ENCODE measurements at regions not wholly inside any gene's neighbourhood (a gene's known extent, or its start where the extent isn't known, plus 50 kb on each side); places are given as distances from the start of the nearest gene placed in this dataset.

DNA sequence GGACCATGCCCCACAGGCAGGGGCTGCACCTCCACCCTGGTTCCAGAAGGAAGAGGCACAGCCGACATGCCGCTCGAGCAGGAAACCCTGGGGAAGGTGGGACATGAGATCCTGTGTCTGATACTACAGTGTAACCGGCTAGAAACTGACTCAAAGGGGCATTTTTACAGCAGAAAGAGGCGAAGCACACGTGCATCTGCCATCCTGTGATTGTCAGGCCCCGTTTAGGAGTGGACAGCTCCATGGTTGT is 62.7 kb downstream of the SIK1 start:
- DNase-seq (ENCODE audit: insufficient read length): no peak
- FAIRE-seq: no peak
- TF ChIP-seq POLR2A (IDR thresholded peaks at IDR 0.05; ENCODE audit: low read depth, low read length) (no peak), POLR2AphosphoS5 (IDR thresholded peaks at IDR 0.05; ENCODE audit: low read depth, low read length) (no peak), TAF1 (IDR thresholded peaks at IDR 0.05; ENCODE audit: borderline replicate concordance, low read depth, low read length) (no peak)

DNA sequence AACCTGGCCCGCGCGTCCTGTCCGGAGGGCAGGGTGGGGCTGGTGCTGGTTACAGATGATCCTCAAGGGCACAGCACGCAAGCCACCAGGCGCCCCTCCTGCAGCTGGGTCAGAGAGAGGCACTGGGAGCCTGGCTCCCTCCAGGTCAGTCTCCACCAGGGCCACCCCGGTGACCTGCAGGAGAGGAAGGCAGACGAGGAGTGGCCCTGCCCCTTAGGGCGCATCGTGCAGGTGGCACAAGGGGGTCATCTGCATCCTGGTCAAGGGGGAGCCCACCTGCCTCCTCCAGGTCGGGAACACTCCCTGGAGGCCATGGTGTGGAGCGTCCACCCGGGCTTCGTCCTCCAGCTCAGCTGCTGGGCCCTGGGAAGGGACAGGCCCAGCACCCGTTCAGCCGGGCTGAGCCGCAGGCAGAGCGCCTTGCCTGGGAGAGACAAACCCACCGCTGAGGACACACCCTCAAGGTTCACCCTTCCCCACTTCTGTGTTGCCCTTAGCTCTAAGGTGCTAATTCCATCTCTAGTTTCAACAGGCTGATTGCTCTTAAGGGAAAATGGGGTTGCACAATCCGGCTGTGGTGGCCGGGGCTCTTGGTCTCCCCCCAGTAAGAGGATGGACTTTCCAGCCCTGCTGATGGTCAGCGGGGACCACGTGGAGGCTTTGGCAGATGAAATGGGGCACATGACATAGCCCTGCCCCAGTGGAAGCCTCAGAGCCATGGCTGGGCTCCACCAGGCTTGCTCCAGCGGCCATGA is 63.2 kb downstream of the SIK1 start:
- DNase-seq (ENCODE audit: insufficient read length) (no peak), FAIRE-seq (no peak)
- TF ChIP-seq POLR2AphosphoS5 (IDR thresholded peaks at IDR 0.05; ENCODE audit: low read depth, low read length): no peak
- TF ChIP-seq POLR2A (IDR thresholded peaks at IDR 0.05; ENCODE audit: low read depth, low read length): no peak
- no peak for TF ChIP-seq TAF1 (IDR thresholded peaks at IDR 0.05; ENCODE audit: borderline replicate concordance, low read depth, low read length)

DNA sequence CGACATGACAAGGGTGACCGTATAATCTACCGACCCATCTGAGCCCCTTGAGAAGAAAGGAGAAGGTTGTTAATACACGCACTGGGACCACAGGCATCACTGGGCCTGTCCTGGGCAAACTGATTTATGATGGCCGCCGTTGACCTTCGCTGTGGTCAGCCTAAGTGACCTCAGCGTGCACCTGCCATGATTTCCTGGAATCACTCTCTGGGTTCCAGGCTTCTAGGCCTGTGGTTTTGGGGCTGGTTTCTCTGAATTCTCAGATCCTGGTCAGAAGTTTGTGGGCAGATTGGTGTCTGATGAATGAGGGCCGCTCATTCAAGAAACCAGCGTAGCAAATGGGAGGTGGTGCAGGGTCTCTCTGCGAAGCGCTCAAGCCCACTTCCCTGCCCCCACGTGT is 64.0 kb downstream of the SIK1 start:
- TF ChIP-seq POLR2A (IDR thresholded peaks at IDR 0.05; ENCODE audit: low read depth, low read length): no peak
- no peak for TF ChIP-seq POLR2AphosphoS5 (IDR thresholded peaks at IDR 0.05; ENCODE audit: low read depth, low read length)
- TF ChIP-seq TAF1 (IDR thresholded peaks at IDR 0.05; ENCODE audit: borderline replicate concordance, low read depth, low read length): no peak
- no peak for FAIRE-seq
- no peak for DNase-seq (ENCODE audit: insufficient read length)

DNA sequence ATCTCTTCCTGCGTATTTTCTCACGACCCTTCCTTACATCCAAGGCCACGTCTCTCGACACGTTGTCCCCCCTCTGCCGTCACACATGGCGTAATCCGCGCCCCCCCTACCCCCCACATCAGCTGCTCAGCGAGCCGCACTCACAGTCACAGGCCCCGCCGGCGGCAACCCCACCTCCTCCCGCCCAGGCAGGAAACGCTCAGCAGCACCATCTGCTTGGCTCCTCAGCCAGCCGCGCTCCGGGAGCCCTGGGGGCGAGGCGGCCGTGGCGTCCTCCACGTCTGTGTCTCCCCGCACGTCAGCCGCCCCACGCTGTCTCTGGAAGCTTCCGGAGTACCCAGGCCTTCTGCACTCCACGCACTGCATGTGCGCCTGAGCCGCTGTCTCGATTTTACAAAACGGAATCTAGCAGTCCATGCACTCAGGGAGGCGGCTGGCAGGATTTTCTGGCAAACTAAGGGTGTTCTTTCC is 64.6 kb downstream of the SIK1 start:
- DNase-seq (ENCODE audit: insufficient read length): peak; percentile 81
- no peak for FAIRE-seq
- no peak; the same call in 1 of the 2 replicates for TF ChIP-seq TAF1 (IDR thresholded peaks at IDR 0.05; ENCODE audit: borderline replicate concordance, low read depth, low read length)
- TF ChIP-seq POLR2AphosphoS5 (IDR thresholded peaks at IDR 0.05; ENCODE audit: low read depth, low read length): no peak
- no peak; the same call in 1 of the 2 replicates for TF ChIP-seq POLR2A (IDR thresholded peaks at IDR 0.05; ENCODE audit: low read depth, low read length)

DNA sequence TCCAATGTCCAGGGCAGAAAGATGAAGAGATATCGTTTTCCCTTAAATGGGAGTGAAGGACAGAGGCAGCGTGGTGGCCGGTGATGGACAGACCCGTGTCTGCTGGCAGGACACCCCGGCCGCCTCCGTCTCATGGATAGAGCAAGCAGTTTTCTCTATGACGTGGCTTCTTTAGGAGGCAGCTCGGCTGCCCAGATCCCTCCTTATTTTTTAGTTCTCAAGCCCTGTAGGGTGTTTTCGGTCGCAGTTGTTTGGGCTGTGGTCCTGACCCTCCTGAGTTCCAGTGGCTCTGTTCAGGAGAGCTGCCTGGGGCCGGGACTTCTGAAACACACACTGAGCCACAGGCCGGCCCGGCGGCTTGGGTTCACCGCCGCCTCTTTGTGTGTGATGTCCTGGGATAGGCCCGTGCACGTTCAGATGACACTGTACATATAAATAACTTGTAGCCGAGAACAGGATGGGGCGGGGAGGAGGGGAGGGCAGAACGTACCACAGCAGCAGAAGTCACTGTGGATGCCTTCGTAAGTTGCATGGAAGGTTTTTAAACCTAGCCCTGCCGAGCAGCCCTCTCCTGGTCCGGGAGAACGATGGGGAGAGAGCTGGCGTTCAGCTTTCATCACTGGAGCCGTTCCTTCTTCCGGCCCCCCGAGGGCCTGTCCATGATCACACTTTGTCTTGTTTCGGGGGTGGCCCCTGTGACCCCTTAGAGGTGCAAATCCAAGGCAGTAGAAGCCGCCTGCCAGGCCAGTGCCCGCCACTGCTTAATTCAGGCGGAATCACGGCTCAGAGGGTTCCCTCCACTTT is 65.2 kb downstream of the SIK1 start:
- FAIRE-seq (peak; percentile 74), DNase-seq (ENCODE audit: insufficient read length) (no peak)
- no peak; the same call in 1 of the 2 replicates for TF ChIP-seq POLR2AphosphoS5 (IDR thresholded peaks at IDR 0.05; ENCODE audit: low read depth, low read length)
- TF ChIP-seq TAF1 (IDR thresholded peaks at IDR 0.05; ENCODE audit: borderline replicate concordance, low read depth, low read length): no peak
- TF ChIP-seq POLR2A (IDR thresholded peaks at IDR 0.05; ENCODE audit: low read depth, low read length): peak; percentile 44; the same call in 1 of the 2 replicates

DNA sequence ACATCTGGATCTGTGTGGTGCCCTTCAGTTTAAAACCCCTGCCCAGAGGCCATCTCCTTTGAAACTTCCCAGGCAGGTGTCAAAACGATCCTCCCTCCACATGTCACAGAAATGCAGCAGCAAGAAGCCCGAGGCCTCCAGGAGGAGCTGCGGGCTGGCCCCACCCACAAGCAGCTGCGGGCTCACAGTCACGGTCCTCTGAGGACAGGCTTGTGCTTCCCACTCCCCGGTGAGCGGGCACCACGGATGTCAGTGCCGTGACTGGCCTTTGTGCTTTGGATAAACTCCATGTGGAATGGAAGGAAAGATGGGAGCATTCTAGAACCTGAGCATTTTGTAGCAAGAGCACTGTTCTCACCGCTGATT is 65.8 kb downstream of the SIK1 start:
- DNase-seq (ENCODE audit: insufficient read length): no peak
- no peak for FAIRE-seq
- TF ChIP-seq POLR2A (IDR thresholded peaks at IDR 0.05; ENCODE audit: low read depth, low read length): no peak
- TF ChIP-seq POLR2AphosphoS5 (IDR thresholded peaks at IDR 0.05; ENCODE audit: low read depth, low read length): no peak
- TF ChIP-seq TAF1 (IDR thresholded peaks at IDR 0.05; ENCODE audit: borderline replicate concordance, low read depth, low read length): no peak

DNA sequence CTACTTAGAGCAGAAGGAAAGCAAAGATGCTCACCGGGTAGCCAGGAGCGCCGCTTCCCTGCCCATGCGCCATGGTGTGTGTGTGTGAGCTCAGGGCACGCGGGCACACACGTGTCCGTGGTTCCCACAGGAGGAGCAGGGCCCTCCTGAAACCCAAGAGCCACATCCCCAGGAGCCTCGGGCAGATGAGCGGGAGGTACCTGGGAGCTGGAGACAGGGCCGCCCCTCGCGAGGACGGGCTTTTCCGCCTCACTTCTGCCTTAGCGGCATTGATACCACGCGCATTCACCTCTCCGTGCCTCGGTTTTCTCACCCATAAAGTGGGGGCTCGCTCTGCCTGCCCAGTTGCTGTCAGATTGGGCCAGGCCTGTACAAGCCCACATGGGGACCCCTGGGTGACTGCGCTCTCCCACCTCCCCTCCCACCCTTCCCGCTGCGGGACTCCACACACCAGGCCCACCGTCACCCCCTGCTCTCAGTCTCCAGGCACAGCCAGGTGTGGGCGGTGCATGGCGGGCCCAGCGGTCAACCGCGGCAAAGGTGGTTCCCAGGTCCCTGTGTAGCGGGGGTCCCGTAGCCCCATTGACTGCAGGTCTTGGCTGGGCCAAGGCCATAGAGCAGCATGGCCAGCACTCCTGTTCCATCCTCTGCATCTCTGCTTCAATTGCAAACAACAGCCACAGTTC is 66.3 kb downstream of the SIK1 start:
- FAIRE-seq (no peak), DNase-seq (ENCODE audit: insufficient read length) (no peak)
- TF ChIP-seq TAF1 (IDR thresholded peaks at IDR 0.05; ENCODE audit: borderline replicate concordance, low read depth, low read length) (no peak), POLR2A (IDR thresholded peaks at IDR 0.05; ENCODE audit: low read depth, low read length) (no peak), POLR2AphosphoS5 (IDR thresholded peaks at IDR 0.05; ENCODE audit: low read depth, low read length) (no peak)

DNA sequence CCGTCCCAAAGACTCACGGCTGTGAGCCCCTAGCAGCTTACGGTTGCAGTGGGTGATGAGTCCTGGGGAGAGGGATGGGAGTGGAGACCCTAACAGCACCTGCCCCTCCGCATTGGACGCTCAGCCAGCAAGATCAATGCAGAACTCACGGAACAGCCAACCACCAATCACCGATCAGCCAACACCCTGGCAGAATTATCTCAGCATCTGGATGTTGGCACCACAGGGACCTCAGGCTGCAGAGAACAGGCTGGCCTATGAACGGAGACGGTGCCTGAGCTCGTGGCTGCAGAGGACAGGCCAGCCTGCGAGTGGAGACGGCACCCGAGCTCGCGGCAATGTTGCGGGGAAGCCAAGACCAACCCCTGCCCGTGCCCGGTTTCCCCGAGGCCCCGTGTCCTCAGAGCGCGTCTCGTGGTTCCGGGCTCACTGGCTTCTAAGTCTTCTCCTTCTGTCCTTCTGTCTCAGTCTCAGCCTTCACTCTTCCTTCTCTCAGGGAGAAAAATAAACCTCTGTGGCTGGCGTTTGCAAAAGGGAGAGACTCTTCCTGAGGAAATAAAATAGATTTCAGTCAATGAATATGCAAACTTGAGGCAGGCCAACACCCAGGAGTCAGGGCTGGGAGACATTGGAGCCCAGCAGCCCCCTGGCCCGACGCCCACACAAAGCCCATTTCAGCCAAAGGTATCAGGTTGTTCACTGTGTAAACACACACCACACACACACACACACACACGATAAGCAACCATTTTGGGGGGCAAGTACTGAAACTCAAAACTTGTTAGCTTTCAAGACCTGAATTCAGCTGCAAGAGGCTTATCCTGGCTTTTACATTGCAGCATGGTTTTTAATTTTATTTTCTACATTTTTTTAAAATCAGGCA is 67.8 kb downstream of the SIK1 start:
- FAIRE-seq: no peak
- no peak for TF ChIP-seq POLR2AphosphoS5 (IDR thresholded peaks at IDR 0.05; ENCODE audit: low read depth, low read length)
- no peak for TF ChIP-seq POLR2A (IDR thresholded peaks at IDR 0.05; ENCODE audit: low read depth, low read length)
- TF ChIP-seq TAF1 (IDR thresholded peaks at IDR 0.05; ENCODE audit: borderline replicate concordance, low read depth, low read length): no peak
- DNase-seq (ENCODE audit: insufficient read length): no peak

DNA sequence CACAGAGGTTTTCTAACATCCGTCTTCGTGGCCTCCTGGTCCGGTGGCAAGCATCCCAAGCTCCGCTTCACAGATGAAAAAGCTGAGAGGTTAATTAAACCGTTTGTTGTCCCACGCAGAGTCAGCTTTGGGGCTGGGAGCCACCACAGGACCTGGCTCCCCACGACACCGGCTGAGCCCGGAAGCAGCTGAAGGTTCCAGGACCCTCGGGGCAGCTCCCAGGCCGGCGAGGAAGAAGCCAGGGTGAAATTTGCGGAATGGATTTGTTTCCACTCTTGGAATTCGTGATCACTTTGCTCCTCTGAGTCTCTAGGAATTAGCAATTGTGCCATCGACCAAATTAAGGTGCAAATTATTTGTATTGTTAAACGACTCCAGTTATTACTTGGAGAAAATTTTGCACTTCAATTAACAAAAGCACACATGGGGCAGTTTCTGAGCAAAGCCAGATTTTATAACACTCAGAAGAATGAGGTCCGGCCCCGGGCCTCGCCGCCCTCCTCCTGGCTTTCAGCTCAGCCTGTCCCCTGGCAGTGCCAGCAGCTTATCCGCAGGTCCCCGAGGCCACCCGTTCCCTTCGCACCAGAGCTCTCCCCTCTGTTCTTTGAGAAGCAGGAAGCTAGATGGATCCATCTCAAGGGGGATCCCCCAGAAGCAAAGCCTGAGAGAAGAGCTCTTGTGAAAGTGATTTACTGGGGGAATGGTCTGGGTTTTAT is 69.1 kb downstream of the SIK1 start:
- DNase-seq (ENCODE audit: insufficient read length) (no peak), FAIRE-seq (no peak)
- TF ChIP-seq POLR2AphosphoS5 (IDR thresholded peaks at IDR 0.05; ENCODE audit: low read depth, low read length) (no peak), TAF1 (IDR thresholded peaks at IDR 0.05; ENCODE audit: borderline replicate concordance, low read depth, low read length) (no peak), POLR2A (IDR thresholded peaks at IDR 0.05; ENCODE audit: low read depth, low read length) (no peak)

DNA sequence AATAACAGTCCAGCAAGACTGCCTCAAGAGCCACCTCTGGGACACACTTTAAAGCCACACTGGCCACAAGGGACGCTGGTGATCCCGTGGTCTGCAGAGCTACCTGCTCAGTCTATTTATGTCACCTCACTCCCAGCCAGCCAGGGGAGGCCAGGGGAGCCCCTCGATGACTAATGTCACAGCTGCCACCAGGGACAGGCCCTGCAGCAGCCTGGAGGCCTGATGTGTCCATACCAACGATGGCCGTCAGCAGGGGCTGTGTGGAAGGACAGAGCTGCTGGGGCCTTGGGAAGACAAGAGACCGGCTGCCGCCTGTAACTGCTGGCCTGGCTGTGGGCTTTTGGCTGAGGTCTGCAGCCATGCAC is 71.0 kb downstream of the SIK1 start:
- FAIRE-seq (peak; percentile 65), DNase-seq (ENCODE audit: insufficient read length) (no peak)
- no peak for TF ChIP-seq TAF1 (IDR thresholded peaks at IDR 0.05; ENCODE audit: borderline replicate concordance, low read depth, low read length)
- no peak for TF ChIP-seq POLR2AphosphoS5 (IDR thresholded peaks at IDR 0.05; ENCODE audit: low read depth, low read length)
- TF ChIP-seq POLR2A (IDR thresholded peaks at IDR 0.05; ENCODE audit: low read depth, low read length): no peak

Data from GM12892 (cell line).